ENCODE measurements at regions not wholly inside any gene's neighbourhood (a gene's known extent, or its start where the extent isn't known, plus 50 kb on each side); places are given as distances from the start of the nearest gene placed in this dataset.

DNA sequence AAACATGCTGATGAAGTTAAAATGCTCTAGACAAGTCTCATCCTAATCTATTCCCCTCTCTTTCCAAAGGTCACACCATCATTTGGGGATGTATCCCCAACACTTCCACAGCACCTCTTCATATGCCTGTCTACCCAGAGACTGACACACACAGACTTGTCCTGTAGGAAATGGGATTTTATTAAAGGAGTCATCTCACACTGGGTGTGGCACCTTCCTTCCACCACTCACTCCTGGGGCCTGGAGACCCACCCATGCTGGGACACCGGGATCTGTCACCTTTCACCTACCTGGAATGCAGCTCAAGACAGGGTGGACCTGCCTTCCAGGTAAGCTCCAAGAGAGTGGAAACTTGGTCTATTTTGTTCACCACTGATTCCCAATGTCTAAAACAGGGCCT is 99.4 kb upstream of the HAND1 start:
- TF ChIP-seq NR1H2 (CRISPR knock-in tag; IDR thresholded peaks at IDR 0.05; ENCODE audit: borderline replicate concordance, low read depth) (no peak), POLR2A (IDR thresholded peaks at IDR 0.05; ENCODE audit: insufficient read depth in 1 of 2, low read depth in 2 of 2, low read length in 2 of 2) (no peak), MEIS1 (CRISPR knock-in tag; IDR thresholded peaks at IDR 0.05; ENCODE audit: borderline replicate concordance) (no peak), FOXM1 (CRISPR knock-in tag; IDR thresholded peaks at IDR 0.05) (no peak), GATAD2A (CRISPR knock-in tag; IDR thresholded peaks at IDR 0.05) (no peak)
- TF ChIP-seq, protein P1, sequence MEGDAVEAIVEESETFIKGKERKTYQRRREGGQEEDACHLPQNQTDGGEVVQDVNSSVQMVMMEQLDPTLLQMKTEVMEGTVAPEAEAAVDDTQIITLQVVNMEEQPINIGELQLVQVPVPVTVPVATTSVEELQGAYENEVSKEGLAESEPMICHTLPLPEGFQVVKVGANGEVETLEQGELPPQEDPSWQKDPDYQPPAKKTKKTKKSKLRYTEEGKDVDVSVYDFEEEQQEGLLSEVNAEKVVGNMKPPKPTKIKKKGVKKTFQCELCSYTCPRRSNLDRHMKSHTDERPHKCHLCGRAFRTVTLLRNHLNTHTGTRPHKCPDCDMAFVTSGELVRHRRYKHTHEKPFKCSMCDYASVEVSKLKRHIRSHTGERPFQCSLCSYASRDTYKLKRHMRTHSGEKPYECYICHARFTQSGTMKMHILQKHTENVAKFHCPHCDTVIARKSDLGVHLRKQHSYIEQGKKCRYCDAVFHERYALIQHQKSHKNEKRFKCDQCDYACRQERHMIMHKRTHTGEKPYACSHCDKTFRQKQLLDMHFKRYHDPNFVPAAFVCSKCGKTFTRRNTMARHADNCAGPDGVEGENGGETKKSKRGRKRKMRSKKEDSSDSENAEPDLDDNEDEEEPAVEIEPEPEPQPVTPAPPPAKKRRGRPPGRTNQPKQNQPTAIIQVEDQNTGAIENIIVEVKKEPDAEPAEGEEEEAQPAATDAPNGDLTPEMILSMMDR (CRISPR knock-in tag; IDR thresholded peaks at IDR 0.05) = no peak
